Left ventricle myocardium inferior (tissue), 1 donor: ENCODE measurements at regions not wholly inside any gene's neighbourhood (a gene's known extent, or its start where the extent isn't known, plus 50 kb on each side); places are given as distances from the start of the nearest gene placed in this dataset.

Experiments
- DNase-seq: peaks from one replicate; pipeline ENCODE4 v3.0.0-alpha.2; 2020
- H3K27ac ChIP-seq: fragments of 200-600 bp; replicated peaks from 2 replicates; pipeline ENCODE4 v1.8.0; 2021
- H3K27me3 ChIP-seq: fragments of 200-600 bp; 2 replicates; pipeline ENCODE4 v1.8.0; 2021; ENCODE audit warnings: low read depth
- H3K36me3 ChIP-seq: fragments of 200-600 bp; 2 replicates; pipeline ENCODE4 v1.8.0; 2021
- H3K4me1 ChIP-seq: fragments of 200-600 bp; 2 replicates; pipeline ENCODE4 v1.8.0; 2021
- H3K4me3 ChIP-seq: fragments of 200-600 bp; 2 replicates; pipeline ENCODE4 v1.8.0; 2021; ENCODE audit warnings: mild to moderate bottlenecking, moderate library complexity
- H3K9me3 ChIP-seq: fragments of 200-600 bp; replicated peaks from 2 replicates; pipeline ENCODE4 v1.8.0; 2021
- CTCF ChIP-seq: fragments of 200-600 bp; IDR thresholded peaks from 2 replicates; pipeline ENCODE4 v1.8.0; 2021; ENCODE audit warnings: antibody characterized with exemption, mild to moderate bottlenecking, borderline replicate concordance
- intact Hi-C: fragments of 100-400 bp; cut with micrococcal nuclease; formaldehyde crosslinking; loops from one replicate; pipeline ENCODE4 v1.11.0; 2022
- donor health status: DM: no; HTN: yes; CAD: no; lungs with severe emphysema.

- DNase-seq, result no peak
- Histone ChIP-seq H3K4me1 (no peaks in the 10 kb centered on the region), H3K9me3 (peaks cover 14% of the 10 kb centered on the region), H3K27ac (no peak overlapping the region), H3K4me3 (no peak overlapping the region), H3K27me3 (no peaks in the 10 kb centered on the region), H3K36me3 (no peaks in the 10 kb centered on the region)
- no peak for TF ChIP-seq CTCF
- intact Hi-C loops, result no loop called here
These were observed 382.7 kb upstream of the USP24 start for GRCh38 chr1:55597910-55598309.

GRCh38 chr1:55594701-55595100 is 379.5 kb upstream of the USP24 start:
- H3K4me3 ChIP-seq, result no peak overlapping the region
- TF ChIP-seq CTCF, result no peak
- H3K4me1 ChIP-seq, result peaks cover 13% of the 10 kb centered on the region
- peaks cover 14% of the 10 kb centered on the region for H3K9me3 ChIP-seq
- DNase-seq, result no peak
- intact Hi-C loops, result no loop called here
- H3K36me3 ChIP-seq, result no peaks in the 10 kb centered on the region
- H3K27me3 ChIP-seq, result no peaks in the 10 kb centered on the region
- H3K27ac ChIP-seq, result no peak overlapping the region

GRCh38 chr1:55593298-55593697 is 378.1 kb upstream of the USP24 start:
- no peak for DNase-seq
- Histone ChIP-seq H3K4me1 (peaks cover 21% of the 10 kb centered on the region), H3K36me3 (no peaks in the 10 kb centered on the region), H3K9me3 (peaks cover 14% of the 10 kb centered on the region), H3K4me3 (no peak overlapping the region), H3K27ac (no peak overlapping the region), H3K27me3 (no peaks in the 10 kb centered on the region)
- intact Hi-C loops, result no loop called here
- TF ChIP-seq CTCF, result no peak

DNA sequence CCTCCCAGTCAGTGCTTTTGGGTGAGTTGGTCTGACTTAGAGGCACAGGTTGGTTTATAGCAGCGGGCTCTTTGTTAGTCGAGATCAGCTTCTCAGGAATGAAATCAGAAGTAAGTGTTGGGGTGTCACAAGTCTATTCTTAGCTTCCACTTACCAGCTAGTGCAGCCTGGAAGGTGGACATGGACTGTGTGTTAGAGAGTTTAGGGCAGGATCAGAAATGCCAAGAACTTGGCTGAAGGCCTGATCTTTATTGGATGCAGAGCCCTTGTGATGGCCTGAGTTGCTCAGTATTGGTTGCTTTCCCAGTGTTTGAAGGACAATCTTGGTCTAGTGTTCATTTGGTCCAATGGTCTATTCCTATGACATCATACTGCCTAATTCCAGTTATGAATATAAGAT is 377.0 kb upstream of the USP24 start:
- H3K4me3 ChIP-seq, result no peak overlapping the region
- H3K27ac ChIP-seq, result peak overlapping the region; percentile 44
- peaks cover 12% of the 10 kb centered on the region for H3K9me3 ChIP-seq
- intact Hi-C loops, result no loop called here
- peaks cover 21% of the 10 kb centered on the region for H3K4me1 ChIP-seq
- H3K36me3 ChIP-seq, result no peaks in the 10 kb centered on the region
- DNase-seq, result no peak
- TF ChIP-seq CTCF, result no peak
- H3K27me3 ChIP-seq, result no peaks in the 10 kb centered on the region

DNA sequence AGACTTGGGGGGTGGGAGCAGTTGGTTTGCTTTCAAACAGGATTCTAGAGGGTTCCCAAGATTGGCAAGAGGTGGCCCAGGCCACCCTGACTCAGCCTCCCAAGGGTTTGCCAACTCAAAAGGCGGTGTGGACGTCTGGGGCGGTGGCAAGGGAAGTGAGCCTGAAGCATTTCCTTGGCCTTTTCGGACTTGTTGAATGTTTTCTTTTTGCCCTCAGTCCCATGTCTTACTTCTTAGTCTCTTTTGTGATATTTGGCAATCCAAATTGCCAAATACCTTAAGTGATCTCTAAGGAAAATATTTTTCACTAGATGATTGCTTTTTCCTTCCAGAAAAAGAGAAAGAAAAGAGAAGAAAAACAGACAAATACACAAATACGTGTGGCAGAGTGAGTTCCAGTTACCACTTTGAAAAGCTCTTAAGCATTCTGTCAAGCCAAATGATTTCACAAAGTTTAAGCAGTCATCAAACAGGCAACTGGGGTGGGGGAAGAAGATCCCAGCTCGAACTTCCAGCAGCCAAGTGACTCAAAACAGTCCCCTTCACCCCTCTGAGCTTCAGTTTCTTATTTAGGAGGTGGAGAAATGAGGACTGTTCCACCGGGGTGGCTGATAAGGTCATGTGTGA is 374.6 kb upstream of the USP24 start:
- TF ChIP-seq CTCF, result no peak
- intact Hi-C loops, result no loop called here
- H3K27ac ChIP-seq, result peak overlapping the region; percentile 71
- H3K4me3 ChIP-seq, result no peak overlapping the region
- no peaks in the 10 kb centered on the region for H3K27me3 ChIP-seq
- no peaks in the 10 kb centered on the region for H3K9me3 ChIP-seq
- H3K36me3 ChIP-seq, result no peaks in the 10 kb centered on the region
- no peak for DNase-seq
- H3K4me1 ChIP-seq, result peaks cover 26% of the 10 kb centered on the region
